Erythroblast (primary cell): ENCODE measurements at regions not wholly inside any gene's neighbourhood (a gene's known extent, or its start where the extent isn't known, plus 50 kb on each side); places are given as distances from the start of the nearest gene placed in this dataset.

Experiments
- GATA1 ChIP-seq: IDR thresholded peaks from 2 replicates; pipeline ENCODE4 v1.6.1; 2011; ENCODE audit warnings: low read depth, mild to moderate bottlenecking, control low read depth, low read length, moderate library complexity
- POLR2A ChIP-seq: IDR thresholded peaks from 2 replicates; pipeline ENCODE4 v1.6.1; 2011; ENCODE audit warnings: mild to moderate bottlenecking, low read length

GRCh38 chr20:60403105-60403741, 445.0 kb downstream of the CDH26 start:
- TF ChIP-seq POLR2A (no peak), GATA1 (no peak)
